ENCODE measurements at regions not wholly inside any gene's neighbourhood (a gene's known extent, or its start where the extent isn't known, plus 50 kb on each side); places are given as distances from the start of the nearest gene placed in this dataset.
A peak's percentile ranks its signal among the peaks of the same experiment; 100 is the strongest.
"Not testable (repeated sequence)": the region's sequence is repeated elsewhere in the genome, so short reads cannot be mapped to it uniquely, and the experiment has no call there.

GRCh38 chr4:179164267-179164999 is 1722.2 kb upstream of the AGA start:
- DNase-seq, result no peak

DNA sequence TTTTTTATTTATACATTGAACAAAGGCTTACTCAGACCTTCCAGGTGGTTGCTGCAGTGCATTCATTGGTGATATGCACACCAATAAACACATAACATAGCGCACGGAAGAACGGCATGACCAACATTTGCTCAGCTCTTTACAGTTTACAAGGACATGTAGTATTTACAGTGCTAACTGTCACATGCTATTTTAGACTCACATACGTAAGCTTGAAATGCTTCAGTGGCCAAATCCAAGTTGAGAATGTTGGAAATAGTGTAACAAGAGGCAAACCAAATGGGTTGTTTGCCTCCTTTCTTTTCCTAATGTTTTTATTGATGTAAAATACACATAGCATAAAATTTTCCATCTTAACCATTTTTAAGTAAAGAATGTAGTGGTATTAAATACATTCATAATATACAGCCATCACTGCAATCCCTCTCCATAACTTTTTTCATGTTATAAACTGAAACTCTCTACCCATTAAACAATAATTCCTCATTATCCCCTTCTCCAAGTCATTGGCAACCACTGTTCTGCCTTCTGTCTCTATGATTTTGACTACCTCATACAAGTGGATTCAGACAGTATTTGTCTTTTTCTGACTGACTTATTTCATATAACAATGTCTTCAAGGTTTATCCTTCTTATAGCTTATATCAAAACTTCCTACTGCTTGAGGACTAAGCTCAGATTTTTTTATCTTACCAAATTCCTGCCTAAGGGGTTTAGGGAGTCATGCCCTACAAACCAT is 1722.9 kb upstream of the AGA start:
- no peak for DNase-seq

DNA sequence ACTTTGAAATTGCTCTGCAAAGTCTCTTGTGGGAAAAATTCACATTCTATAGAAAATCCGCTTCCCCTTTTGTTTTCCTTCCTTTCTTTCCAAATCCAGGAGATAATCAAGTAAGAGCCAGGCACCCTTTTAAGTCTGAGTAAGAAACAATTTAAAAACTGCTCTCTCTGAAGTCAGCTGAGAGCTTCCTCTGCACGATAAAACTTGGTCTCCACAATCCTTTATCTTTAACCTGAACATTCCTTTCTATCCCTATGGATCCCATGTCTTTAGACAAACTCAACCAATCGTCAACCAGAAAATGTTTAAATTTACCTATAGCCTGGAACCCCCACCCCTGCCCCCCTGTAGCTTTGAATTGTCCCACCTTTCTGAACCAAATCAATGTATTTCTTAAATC is 1723.6 kb upstream of the AGA start:
- DNase-seq, result no peak

GRCh38 chr4:179170308-179170707 is 1728.1 kb upstream of the AGA start:
- not testable (repeated sequence) for DNase-seq

GRCh38 chr4:179182741-179183140 is 1740.5 kb upstream of the AGA start:
- no peak for DNase-seq

GRCh38 chr4:179195887-179196286 is 1753.7 kb upstream of the AGA start:
- DNase-seq, result no peak

GRCh38 chr4:179196511-179196910 is 1754.3 kb upstream of the AGA start:
- DNase-seq, result no peak

- no peak for DNase-seq
Observed at GRCh38 chr4:179200681-179201080, 1758.4 kb upstream of the AGA start.

- DNase-seq, result no peak
Observed at GRCh38 chr4:179225594-179225993, 1783.4 kb upstream of the AGA start.

- no peak for DNase-seq
Observed at GRCh38 chr4:179248821-179249220, 1806.6 kb upstream of the AGA start.

DNA sequence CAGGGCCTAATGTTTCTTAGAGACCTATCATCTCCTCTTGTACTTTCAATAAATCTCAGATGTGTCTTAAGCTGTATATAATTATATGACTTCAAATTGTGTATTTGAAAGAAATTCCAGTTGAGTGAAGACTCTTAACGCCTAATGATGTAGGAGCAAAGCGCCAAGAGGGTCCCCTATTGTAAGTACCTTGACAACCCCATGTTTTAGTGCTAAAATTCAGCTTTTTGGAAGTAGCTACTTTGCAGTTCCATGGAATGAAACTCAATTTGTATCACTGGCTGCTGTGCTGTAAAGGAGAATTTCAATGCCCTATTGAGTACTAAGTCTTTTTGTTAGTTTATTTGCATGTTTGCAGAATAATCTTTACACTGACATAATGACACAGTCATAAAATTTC is 1826.6 kb upstream of the AGA start:
- no peak for DNase-seq

DNA sequence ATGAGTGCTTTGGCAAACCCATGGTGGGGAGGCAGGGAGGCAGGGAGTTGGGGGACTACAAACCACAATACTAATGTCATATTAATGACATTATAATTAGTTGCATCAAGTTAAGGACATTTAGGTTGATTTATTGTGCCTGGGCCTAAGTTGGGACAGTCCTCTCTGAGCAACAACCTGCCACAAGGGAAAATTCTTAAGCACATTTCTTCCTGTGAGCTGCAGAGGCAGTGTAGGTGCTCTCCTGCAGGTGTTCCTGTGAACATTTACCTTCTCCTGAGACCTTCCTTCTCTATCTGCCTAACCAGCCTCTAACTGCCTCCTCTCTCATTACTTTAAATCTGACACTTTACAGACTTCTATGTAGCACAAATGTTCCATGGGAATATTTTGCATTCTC is 1830.0 kb upstream of the AGA start:
- no peak for DNase-seq

GRCh38 chr4:179278647-179279046 is 1836.4 kb upstream of the AGA start:
- DNase-seq, result no peak

DNA sequence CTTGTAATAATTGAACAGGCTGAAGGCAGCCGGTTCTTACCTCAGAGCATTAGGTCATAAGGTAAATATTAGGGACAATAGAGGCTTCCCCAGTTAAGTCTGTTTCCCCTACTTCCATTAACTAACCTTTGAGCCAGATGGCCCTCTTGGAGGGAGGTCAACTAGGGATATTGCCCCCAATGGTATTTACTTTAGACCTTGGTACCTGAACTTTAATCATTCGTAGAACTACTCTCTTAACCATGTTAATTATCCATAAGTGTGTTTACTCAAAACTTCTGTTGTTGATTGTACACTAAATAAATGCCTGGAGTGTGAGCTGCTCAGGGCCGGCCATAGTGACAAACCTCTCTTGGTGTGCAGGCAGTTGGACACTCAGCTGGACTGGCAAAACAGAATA is 1843.5 kb upstream of the AGA start:
- no peak for DNase-seq

GRCh38 chr4:179291657-179292056 is 1849.4 kb upstream of the AGA start:
- no peak for DNase-seq

- no peak for DNase-seq
Observed at GRCh38 chr4:179292468-179292867, 1850.2 kb upstream of the AGA start.

DNA sequence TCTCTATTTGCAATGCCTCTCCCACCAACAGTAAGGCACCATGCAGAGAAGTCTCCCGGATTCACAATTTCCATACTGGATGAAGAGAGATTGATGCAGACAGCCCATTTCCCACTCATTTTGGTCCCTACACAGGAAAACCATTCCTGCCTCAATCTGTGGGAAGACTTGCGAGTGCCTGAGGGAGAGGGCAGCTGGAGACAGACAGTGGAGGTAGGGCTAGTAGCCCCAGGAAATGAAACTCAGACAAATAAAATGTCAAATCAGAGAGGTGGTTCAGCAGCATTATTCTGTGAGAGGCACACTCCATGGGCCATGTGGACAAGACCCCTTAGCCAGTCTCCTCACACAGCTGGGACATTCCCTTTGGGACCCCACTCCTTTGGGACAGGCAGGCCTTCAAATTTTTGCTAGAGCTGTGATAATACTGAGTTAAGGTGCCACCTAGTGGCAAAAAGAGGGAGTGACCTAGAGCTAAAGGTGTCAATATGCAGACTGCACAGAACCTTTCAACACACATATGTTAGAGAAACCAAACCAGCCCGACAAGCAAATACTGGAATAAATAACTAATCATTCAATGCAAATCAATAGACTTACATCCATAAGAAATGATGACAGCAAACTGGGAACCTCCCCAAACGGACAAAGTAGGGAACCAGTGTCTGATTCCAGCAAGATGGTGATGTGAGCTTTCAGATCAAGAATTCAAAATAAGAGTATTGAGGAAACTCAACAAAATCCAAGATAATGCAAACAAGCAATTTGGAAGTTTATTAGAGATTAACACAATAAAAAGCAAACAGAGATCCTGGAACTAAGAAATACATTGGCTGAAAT is 1865.3 kb upstream of the AGA start:
- peak; percentile 45 for DNase-seq

- DNase-seq, result no peak
Observed at GRCh38 chr4:179313823-179314222, 1871.6 kb upstream of the AGA start.

DNA sequence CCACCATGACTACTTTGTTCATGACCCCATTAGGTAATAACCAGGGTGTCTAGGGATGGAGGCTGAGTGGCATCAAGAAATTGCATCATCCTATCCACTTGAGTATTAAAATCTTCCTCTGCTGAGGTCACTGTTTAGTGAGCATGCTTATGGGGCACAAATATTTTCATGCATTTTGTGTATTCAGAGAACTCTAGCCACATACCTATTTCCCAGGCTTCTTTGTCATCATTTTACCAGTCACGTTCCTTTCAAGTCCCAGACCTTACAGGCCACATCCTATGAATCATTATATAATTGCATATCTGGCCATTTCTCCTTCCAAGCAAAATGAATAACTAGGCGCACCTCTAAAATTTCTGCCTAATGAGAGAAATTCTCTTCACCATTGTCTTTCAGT is 1882.9 kb upstream of the AGA start:
- no peak for DNase-seq

GRCh38 chr4:179328627-179329026 is 1886.4 kb upstream of the AGA start:
- DNase-seq, result no peak

GRCh38 chr4:179331362-179331761 is 1889.1 kb upstream of the AGA start:
- DNase-seq, result no peak

- DNase-seq, result no peak
Observed at GRCh38 chr4:179344861-179345260, 1902.6 kb upstream of the AGA start.

DNA sequence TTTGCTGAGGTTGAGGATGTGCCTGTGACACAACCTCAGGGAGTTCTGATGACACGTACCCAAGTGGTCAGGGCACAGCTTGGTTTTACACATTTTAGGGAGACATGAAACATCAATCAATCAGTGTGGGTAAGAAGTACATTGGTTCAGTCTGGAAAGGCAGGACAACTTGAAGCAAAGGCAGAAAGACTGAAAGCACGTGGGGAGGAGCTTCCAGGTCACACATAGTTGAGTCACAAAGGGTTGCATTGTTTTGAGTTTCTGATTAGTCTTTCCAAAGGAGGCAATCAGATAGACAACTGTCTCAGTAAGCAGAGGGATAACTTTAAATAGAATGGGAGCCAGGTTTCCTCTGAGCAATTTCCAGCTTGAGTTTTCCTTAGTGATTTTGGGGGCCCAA is 1910.0 kb upstream of the AGA start:
- DNase-seq, result no peak

- no peak for DNase-seq
Observed at GRCh38 chr4:179353786-179354185, 1911.5 kb upstream of the AGA start.

All from activated CD8-positive, alpha-beta memory T cell treated with anti-CD3 and anti-CD28 coated beads, Interleukin-2, amount 50 U/mL, for 48 hours (primary cell).